ENCODE measurements at regions not wholly inside any gene's neighbourhood (a gene's known extent, or its start where the extent isn't known, plus 50 kb on each side); places are given as distances from the start of the nearest gene placed in this dataset.

- H3F3A ChIP-seq (ENCODE audit: low read depth): no peaks in the 10 kb centered on the region
- DNase-seq (ENCODE audit: low spot score): no peak
- H3K4me1 ChIP-seq: peaks cover 7% of the 10 kb centered on the region
- Mint-ChIP-seq H3K27ac (no peak overlapping the region), H3K36me3 (no peaks in the 10 kb centered on the region), H3K9me3 (no peaks in the 10 kb centered on the region), H3K4me3 (no peak overlapping the region), H3K27me3 (ENCODE audit: insufficient read depth, low read depth) (no peaks in the 10 kb centered on the region), H3K4me1 (no peaks in the 10 kb centered on the region)
- no peak overlapping the region for H2AFZ ChIP-seq (replicated peaks)
- TF ChIP-seq EZH2 (IDR thresholded peaks at IDR 0.05): no peak
- TF ChIP-seq CTCF (IDR thresholded peaks at IDR 0.05): no peak
- TF ChIP-seq EZH2phosphoT487 (IDR thresholded peaks at IDR 0.05): no peak
- no peaks in the 10 kb centered on the region for H3K79me2 ChIP-seq (ENCODE audit: low read depth)
- no peak overlapping the region for H3K9ac ChIP-seq
- no peaks in the 10 kb centered on the region for H3K27me3 ChIP-seq
- H3K4me2 ChIP-seq: no peak overlapping the region
- no peaks in the 10 kb centered on the region for H3K36me3 ChIP-seq
- no peaks in the 10 kb centered on the region for H4K20me1 ChIP-seq (ENCODE audit: low read depth)
- H3K9me3 ChIP-seq (ENCODE audit: low read depth): no peaks in the 10 kb centered on the region
- no peak overlapping the region for H3K27ac ChIP-seq
- H3K4me3 ChIP-seq: no peak overlapping the region
These were observed 1063.1 kb downstream of the PCDH7 start for GRCh38 chr4:31783311-31783710.

GRCh38 chr4:31784558-31784957 is 1064.4 kb downstream of the PCDH7 start:
- no peak overlapping the region for H3K4me2 ChIP-seq
- H3K36me3 ChIP-seq: no peaks in the 10 kb centered on the region
- no peaks in the 10 kb centered on the region for H3K9me3 ChIP-seq (ENCODE audit: low read depth)
- no peaks in the 10 kb centered on the region for H3K27me3 ChIP-seq
- H3K27ac ChIP-seq: no peak overlapping the region
- Mint-ChIP-seq H3K36me3 (no peaks in the 10 kb centered on the region), H3K4me1 (peaks cover 7% of the 10 kb centered on the region), H3K27ac (no peak overlapping the region), H3K9me3 (no peaks in the 10 kb centered on the region), H3K27me3 (ENCODE audit: insufficient read depth, low read depth) (no peaks in the 10 kb centered on the region), H3K4me3 (no peak overlapping the region)
- DNase-seq (ENCODE audit: low spot score): no peak
- H2AFZ ChIP-seq (replicated peaks): no peak overlapping the region
- H3K4me1 ChIP-seq: peaks cover 19% of the 10 kb centered on the region
- H3K9ac ChIP-seq: no peak overlapping the region
- no peaks in the 10 kb centered on the region for H4K20me1 ChIP-seq (ENCODE audit: low read depth)
- no peak for TF ChIP-seq EZH2 (IDR thresholded peaks at IDR 0.05)
- no peak for TF ChIP-seq EZH2phosphoT487 (IDR thresholded peaks at IDR 0.05)
- TF ChIP-seq CTCF (IDR thresholded peaks at IDR 0.05): no peak
- no peaks in the 10 kb centered on the region for H3F3A ChIP-seq (ENCODE audit: low read depth)
- no peak overlapping the region for H3K4me3 ChIP-seq
- H3K79me2 ChIP-seq (ENCODE audit: low read depth): no peaks in the 10 kb centered on the region

- no peak overlapping the region for H3K9ac ChIP-seq
- DNase-seq (ENCODE audit: low spot score): no peak
- H3K27ac Mint-ChIP-seq: no peak overlapping the region
- peaks cover 20% of the 10 kb centered on the region for H3K4me1 ChIP-seq
- H3K9me3 Mint-ChIP-seq: no peaks in the 10 kb centered on the region
- no peak overlapping the region for H3K4me2 ChIP-seq
- TF ChIP-seq CTCF (IDR thresholded peaks at IDR 0.05): no peak
- TF ChIP-seq EZH2 (IDR thresholded peaks at IDR 0.05): no peak
- TF ChIP-seq EZH2phosphoT487 (IDR thresholded peaks at IDR 0.05): no peak
- no peaks in the 10 kb centered on the region for H3K36me3 ChIP-seq
- H3K4me1 Mint-ChIP-seq: peaks cover 7% of the 10 kb centered on the region
- no peaks in the 10 kb centered on the region for H3K27me3 Mint-ChIP-seq (ENCODE audit: insufficient read depth, low read depth)
- no peaks in the 10 kb centered on the region for H4K20me1 ChIP-seq (ENCODE audit: low read depth)
- no peak overlapping the region for H3K4me3 ChIP-seq
- H3K27ac ChIP-seq: no peak overlapping the region
- no peaks in the 10 kb centered on the region for H3F3A ChIP-seq (ENCODE audit: low read depth)
- no peaks in the 10 kb centered on the region for H3K9me3 ChIP-seq (ENCODE audit: low read depth)
- no peak overlapping the region for H2AFZ ChIP-seq (replicated peaks)
- no peaks in the 10 kb centered on the region for H3K36me3 Mint-ChIP-seq
- no peak overlapping the region for H3K4me3 Mint-ChIP-seq
- H3K27me3 ChIP-seq: no peaks in the 10 kb centered on the region
- no peaks in the 10 kb centered on the region for H3K79me2 ChIP-seq (ENCODE audit: low read depth)
These were observed 1067.5 kb downstream of the PCDH7 start for GRCh38 chr4:31787701-31788100.

All from neural progenitor cell (in vitro differentiated cells).